Body of pancreas (tissue), 4 donors: ENCODE measurements at regions not wholly inside any gene's neighbourhood (a gene's known extent, or its start where the extent isn't known, plus 50 kb on each side); places are given as distances from the start of the nearest gene placed in this dataset.

Experiments
- ATAC-seq: fragments of 150-250 bp; one replicate; pipeline ENCODE4 v1.9.1; 2016
- DNase-seq, 4 donors: peaks; one replicate each; pipeline ENCODE4 v3.0.0-alpha.2; 2019
- H3K27ac ChIP-seq, 4 donors: fragments of 200-600 bp; sonication (generic); 1 replicate in 3 of 4; 2 replicates in 1 of 4; pipeline versions ENCODE4 v1.5.1 to v1.6.1; 2016 to 2019; ENCODE audit warnings: mild to moderate bottlenecking in 1 of 4, mixed read lengths in 1 of 4, moderate library complexity in 1 of 4
- H3K27me3 ChIP-seq, 2 donors: fragments of 200-600 bp; sonication (generic); one replicate each; pipeline ENCODE4 v1.6.0; 2016; ENCODE audit warnings: mild to moderate bottlenecking in 1 of 2
- H3K36me3 ChIP-seq, 2 donors: fragments of 200-600 bp; sonication (generic); replicated peaks in 1 of 2; 2 replicates each; pipeline ENCODE4 v1.5.1; 2016; ENCODE audit warnings: low read depth in 2 of 2; ENCODE audit not compliant: insufficient read depth in 1 of 2
- H3K4me1 ChIP-seq: fragments of 200-600 bp; sonication (generic); one replicate; pipeline ENCODE4 v1.6.0; 2016
- H3K4me3 ChIP-seq, 2 donors: fragments of 200-600 bp; sonication (generic); 1 replicate in 1 of 2; 2 replicates in 1 of 2; pipeline ENCODE4 v1.5.1; 2016 to 2019
- H3K9me3 ChIP-seq, 3 donors: fragments of 200-600 bp; sonication (generic); 1 replicate in 2 of 3; 2 replicates in 1 of 3; pipeline ENCODE4 v1.5.1; 2016
- CTCF ChIP-seq, 7 experiments: fragments of 450-650 bp in 4 of 7; fragments of 200-600 bp in 3 of 7; sonication (generic) in 3 of 7; IDR thresholded peaks; one replicate each; pipeline ENCODE4 v1.5.1; 2016 to 2019; ENCODE audit warnings: antibody characterized with exemption in 7 of 7
- POLR2A ChIP-seq, 3 donors: fragments of 450-650 bp; IDR thresholded peaks; one replicate each; pipeline ENCODE4 v1.6.1; 2016; ENCODE audit warnings: antibody characterized with exemption in 3 of 3, mild to moderate bottlenecking in 2 of 3
- WGBS, 2 donors: methylation state at CpG; one replicate each; pipeline ENCODE4 v1.1.5; 2017; 5-methylcytosine and 5-hydroxymethylcytosine counted together
- intact Hi-C: fragments of 100-400 bp; cut with DNase I; formaldehyde crosslinking; loops from one replicate; pipeline ENCODE4 v1.15.1; 2023

- Histone ChIP-seq H3K36me3 (no peaks in the 10 kb centered on the region), H3K4me1 (no peaks in the 10 kb centered on the region), H3K27me3 (no peaks in the 10 kb centered on the region), H3K4me3 (no peak overlapping the region), H3K9me3 (no peaks in the 10 kb centered on the region), H3K27ac (no peak overlapping the region)
- TF ChIP-seq POLR2A (IDR thresholded peaks at IDR 0.05) (no peak), CTCF (IDR thresholded peaks at IDR 0.05) (no peak)
- DNase-seq (no peak), ATAC-seq (no peak)
- WGBS, 2 donors = 69 to 84% methylated on average over 3 of the region's 3 CpGs
- intact Hi-C loops = no loop called here
These were observed 84.9 kb downstream of the GPAM start for GRCh38 chr10:112098682-112099081.
